HG02852 (cell line): ENCODE measurements at regions not wholly inside any gene's neighbourhood (a gene's known extent, or its start where the extent isn't known, plus 50 kb on each side); places are given as distances from the start of the nearest gene placed in this dataset.
"Not testable (repeated sequence)": the region's sequence is repeated elsewhere in the genome, so short reads cannot be mapped to it uniquely, and the experiment has no call there.

Experiments used
- ATAC-seq: cut with Tn5 transposase; IDR thresholded peaks from one replicate; pipeline ENCODE4 v1.9.1; 2021; ENCODE audit warnings: mild to moderate bottlenecking, moderate library complexity; ENCODE audit not compliant: unreplicated experiment

DNA sequence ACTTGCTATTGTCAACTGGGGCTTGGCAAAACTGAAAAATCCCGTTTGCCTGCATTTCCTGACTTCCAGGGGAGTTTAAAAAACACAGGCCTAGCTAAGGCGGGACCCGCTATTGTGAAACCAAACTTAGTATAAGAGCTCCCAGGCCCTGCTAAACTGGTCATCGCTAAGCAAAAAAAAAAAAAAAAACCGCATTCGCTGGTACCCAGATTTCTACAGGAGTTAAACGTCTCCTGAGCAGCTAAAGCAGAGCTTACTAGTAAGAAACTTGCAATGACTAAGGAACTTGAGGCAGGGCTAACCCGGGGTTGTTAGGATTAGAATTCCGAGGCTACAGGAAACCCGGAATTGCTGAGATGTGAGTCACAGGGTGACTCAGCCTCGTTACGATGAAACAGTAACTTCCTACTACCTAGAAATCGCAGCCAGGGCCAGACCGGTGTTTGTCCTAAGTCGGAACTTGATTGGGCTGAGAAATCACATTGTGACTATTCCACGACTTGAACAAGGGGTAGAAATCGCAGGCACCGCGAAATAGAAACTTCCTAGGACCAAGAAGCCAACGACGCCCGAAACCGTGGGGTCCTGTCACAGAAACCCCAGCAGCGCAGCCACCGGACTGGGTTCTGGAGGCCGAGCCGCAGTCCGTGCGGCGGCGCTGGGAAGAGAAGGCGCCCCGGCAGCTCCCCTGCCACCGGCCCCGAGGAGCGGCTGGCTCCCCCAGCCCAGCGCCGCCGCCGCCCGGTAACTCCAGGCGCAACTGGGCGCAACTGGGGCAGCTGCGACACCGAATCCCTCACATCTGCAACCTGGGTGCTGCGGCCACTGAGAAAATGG is 89.4 kb downstream of the ANXA2R start:
- ATAC-seq = peak; percentile 41

GRCh38 chr5:42950116-42950455 is 90.0 kb downstream of the ANXA2R start:
- ATAC-seq = no peak

DNA sequence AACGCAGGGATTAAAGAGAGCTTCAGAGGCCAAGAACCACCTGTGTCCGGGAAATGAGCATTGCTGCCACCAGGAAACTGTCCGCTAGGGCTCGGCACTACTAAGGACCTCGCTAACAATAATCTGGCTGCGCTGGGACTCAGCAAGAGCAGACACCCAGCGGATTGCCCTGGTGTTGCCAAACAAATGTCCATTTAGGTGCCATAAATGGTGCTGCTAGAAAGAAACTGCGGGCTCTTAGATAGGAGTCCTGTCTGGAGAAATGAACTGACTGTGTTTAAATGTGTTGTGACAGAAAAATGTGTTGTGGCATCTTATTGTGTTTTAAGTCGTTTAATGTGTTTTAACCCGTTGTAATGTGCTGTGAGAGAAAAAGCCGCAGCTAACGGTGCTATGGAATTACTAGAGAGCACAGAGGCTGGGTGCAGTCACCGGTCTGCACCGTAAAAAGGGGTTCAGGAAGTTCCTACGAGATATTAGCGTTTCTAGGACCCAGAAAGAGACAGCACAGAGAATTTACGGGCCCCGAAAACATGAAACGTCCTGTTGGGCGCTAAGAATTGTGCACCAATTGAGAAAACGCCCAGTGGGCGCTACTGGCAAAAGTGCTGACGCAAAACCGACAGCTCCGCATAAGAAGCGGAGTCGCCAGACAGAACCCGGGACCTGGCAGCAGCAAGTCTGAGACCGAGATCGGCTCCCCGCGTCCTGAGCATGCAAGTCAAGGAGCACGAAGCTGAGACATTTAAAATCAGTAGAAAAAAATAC is 90.6 kb downstream of the ANXA2R start:
- ATAC-seq = peak; percentile 54

GRCh38 chr5:42948961-42949347 is 91.2 kb downstream of the ANXA2R start:
- ATAC-seq = no peak

- no peak for ATAC-seq
Observed at GRCh38 chr5:42944989-42945388, 95.1 kb downstream of the ANXA2R start.

DNA sequence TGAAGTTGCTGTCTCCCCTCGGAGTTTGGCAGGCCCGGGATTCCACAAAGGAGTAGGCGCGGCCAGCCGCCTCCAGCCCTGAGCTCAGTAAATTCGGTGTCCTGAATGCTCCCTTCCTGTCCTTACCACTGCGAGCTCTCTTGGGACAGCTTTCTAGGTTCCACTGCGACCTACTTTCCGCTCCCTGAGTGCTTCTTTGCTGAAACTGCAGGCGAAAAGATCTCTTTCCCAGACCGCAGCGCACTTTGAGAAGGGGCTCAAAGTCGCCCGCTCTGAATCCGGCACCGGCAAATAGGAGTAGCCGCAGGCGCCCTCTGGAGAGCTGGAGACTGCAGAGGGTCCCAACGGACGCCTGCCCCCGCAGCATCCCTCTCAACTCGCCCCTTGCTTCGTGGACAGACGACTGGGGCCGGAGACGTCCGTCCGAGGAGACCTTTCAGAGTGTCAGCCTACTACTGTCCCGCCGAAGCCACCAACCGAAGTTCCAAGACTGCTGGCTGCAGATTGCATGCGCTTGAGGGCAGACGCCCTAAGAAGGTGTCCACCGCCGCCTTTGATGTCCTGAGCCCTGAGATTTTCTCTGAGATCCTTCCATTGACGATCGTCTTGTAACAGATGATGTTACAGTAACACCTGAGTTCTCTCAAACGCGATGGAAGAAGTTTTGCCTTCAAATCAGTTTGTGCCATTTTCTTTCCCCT is 96.0 kb downstream of the ANXA2R start:
- ATAC-seq = no peak

DNA sequence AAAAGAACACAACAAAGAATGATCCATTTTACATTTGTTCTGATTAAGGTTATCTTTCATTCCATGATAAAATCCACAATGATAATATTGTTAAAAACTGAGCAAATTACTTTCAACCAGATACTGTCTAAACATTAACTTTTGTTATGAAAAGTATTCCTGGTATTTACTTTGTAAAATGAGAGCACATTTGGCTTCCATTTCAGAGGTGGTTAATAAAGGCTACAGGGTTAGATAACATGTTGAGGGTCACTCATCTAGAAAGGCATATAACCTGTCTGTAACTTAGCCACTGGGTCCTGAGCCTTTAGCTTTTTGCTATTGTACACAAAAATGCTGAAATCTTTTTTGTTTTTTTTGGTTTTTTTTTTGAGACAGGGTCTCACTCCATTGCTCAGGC is 99.3 kb downstream of the ANXA2R start:
- ATAC-seq = no peak

GRCh38 chr5:42932011-42932410 is 108.1 kb downstream of the ANXA2R start:
- ATAC-seq = not testable (repeated sequence)

- ATAC-seq = not testable (repeated sequence)
Observed at GRCh38 chr5:42931451-42931850, 108.7 kb downstream of the ANXA2R start.

- no peak for ATAC-seq
Observed at GRCh38 chr5:42930934-42931333, 109.2 kb downstream of the ANXA2R start.

DNA sequence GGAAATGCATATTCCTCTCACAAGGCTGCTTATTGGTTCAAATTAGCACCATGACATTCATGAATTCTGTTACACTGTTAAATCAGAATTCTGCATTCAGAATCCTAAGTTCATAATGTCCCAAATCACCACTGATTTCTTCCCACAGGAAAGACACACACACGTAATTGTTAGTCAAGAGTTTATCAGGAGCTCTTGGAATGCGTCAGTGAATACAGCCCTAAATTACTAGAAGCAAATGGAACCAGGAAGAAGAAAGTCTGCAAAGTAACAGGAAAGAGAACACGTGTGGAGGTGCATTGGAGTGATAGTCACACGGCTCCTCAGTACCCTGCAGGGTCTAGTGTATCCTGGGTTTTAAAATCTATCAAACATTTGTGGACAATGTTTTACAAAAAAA is 110.2 kb downstream of the ANXA2R start:
- no peak for ATAC-seq

GRCh38 chr5:42927730-42928129 is 112.4 kb downstream of the ANXA2R start:
- ATAC-seq = no peak

DNA sequence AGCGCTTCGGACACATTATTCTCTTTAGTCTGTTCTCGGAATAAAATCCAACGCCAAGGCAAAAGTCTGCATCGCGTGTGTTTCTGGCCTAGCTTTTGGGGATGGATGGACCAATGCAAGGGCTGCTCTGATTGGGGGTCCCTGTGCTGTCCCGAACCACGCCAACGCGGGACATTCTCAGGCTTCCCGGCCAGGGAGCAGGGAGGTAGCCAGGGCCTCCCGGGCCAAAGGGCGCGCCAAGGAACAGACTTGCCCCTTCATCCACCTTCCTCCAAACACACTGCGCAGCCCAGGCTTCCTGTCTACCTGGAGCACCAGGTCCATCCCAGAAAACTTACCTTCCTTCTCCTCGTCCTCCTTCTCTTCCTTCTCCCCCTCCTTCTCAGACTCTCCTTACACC is 113.0 kb upstream of the SELENOP start:
- ATAC-seq = no peak

- no peak for ATAC-seq
Observed at GRCh38 chr5:42924226-42924625, 112.5 kb upstream of the SELENOP start.

GRCh38 chr5:42923710-42924109 is 112.0 kb upstream of the SELENOP start:
- ATAC-seq = no peak

DNA sequence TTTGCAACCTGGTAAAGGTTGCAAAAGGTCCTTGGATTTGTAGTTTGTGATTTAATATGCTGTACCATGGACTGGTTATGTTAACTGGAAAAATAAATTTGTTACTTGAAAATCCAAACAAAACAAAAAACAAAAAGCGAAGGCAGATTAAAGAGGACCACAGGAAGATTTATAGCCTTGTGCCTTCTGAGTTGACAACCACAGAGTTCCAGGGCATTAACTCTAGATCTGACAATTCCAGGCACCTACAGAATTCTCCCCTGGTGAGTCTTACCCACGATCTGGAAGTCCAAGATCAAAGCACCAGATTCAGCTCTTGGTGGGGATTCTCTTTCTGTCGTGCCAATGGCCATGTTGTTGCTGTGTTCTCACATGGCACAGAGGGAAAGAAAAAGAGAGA is 107.9 kb upstream of the SELENOP start:
- no peak for ATAC-seq

GRCh38 chr5:42915306-42915866 is 103.7 kb upstream of the SELENOP start:
- no peak for ATAC-seq

GRCh38 chr5:42912184-42912798 is 100.6 kb upstream of the SELENOP start:
- no peak for ATAC-seq

- peak; percentile 93 for ATAC-seq
Observed at GRCh38 chr5:42908509-42909488, 97.1 kb upstream of the SELENOP start.

DNA sequence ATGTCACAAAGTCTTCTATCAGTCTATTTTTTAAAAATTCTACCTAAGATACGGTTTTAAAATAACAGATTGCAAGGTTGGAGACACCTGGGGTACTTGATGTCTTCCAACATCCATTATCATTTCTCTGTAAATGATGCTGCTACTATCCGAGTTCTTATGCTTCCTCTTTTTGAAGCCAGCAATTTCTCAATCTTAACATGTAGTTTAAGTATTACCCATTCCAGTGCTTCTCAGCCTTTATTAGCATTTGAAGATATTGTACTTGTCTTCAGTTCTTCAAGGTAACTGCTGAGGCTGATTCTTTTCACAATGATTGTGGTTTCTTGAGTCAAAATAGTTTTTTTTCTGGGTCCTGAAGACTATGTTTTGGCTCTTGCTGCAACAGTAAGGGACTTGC is 96.4 kb upstream of the SELENOP start:
- ATAC-seq = peak; percentile 13
